ENCODE measurements at regions not wholly inside any gene's neighbourhood (a gene's known extent, or its start where the extent isn't known, plus 50 kb on each side); places are given as distances from the start of the nearest gene placed in this dataset.

- ChIA-PET CTCF (no interaction called here), POLR2A (no interaction called here)
- no peak for DNase-seq (ENCODE audit: low read depth, low spot score)
- Histone ChIP-seq H3K27me3 (ENCODE audit: control insufficient read depth, insufficient read depth, low read length) (peaks cover 2% of the 10 kb centered on the region; the same call in 1 of the 2 replicates), H3K4me3 (ENCODE audit: low read depth in 2 of 2, low read length in 2 of 2) (no peak overlapping the region), H3K27ac (ENCODE audit: low read length) (no peak overlapping the region), H3K9me3 (ENCODE audit: control insufficient read depth, insufficient read depth, low read depth, low read length) (no peaks in the 10 kb centered on the region), H3K36me3 (ENCODE audit: control insufficient read depth, insufficient read depth, low read length) (no peaks in the 10 kb centered on the region), H3K4me1 (ENCODE audit: control insufficient read depth, insufficient read depth, low read length) (no peaks in the 10 kb centered on the region)
- in situ Hi-C loops (cut with HindIII; ENCODE audit: low pct_unique_long_range_greater_than_20kb, low sequenced_read_pairs) (no loop called here), intact Hi-C loops (cut with micrococcal nuclease; ENCODE audit: unreplicated experiment) (no loop called here)
- no TSS peak for BruUV-seq (replicated peaks)
- no peak for ATAC-seq
- TF ChIP-seq POLR2AphosphoS5 (IDR thresholded peaks at IDR 0.05; ENCODE audit: low read depth, low read length) (no peak), SIN3A (IDR thresholded peaks at IDR 0.05; ENCODE audit: borderline replicate concordance, insufficient read depth, low read depth, low read length) (no peak), TCF7L2 (IDR thresholded peaks at IDR 0.05; ENCODE audit: low read depth, low read length) (no peak), CTCF (IDR thresholded peaks at IDR 0.05) (no peak)
- TF ChIP-seq, protein P1, sequence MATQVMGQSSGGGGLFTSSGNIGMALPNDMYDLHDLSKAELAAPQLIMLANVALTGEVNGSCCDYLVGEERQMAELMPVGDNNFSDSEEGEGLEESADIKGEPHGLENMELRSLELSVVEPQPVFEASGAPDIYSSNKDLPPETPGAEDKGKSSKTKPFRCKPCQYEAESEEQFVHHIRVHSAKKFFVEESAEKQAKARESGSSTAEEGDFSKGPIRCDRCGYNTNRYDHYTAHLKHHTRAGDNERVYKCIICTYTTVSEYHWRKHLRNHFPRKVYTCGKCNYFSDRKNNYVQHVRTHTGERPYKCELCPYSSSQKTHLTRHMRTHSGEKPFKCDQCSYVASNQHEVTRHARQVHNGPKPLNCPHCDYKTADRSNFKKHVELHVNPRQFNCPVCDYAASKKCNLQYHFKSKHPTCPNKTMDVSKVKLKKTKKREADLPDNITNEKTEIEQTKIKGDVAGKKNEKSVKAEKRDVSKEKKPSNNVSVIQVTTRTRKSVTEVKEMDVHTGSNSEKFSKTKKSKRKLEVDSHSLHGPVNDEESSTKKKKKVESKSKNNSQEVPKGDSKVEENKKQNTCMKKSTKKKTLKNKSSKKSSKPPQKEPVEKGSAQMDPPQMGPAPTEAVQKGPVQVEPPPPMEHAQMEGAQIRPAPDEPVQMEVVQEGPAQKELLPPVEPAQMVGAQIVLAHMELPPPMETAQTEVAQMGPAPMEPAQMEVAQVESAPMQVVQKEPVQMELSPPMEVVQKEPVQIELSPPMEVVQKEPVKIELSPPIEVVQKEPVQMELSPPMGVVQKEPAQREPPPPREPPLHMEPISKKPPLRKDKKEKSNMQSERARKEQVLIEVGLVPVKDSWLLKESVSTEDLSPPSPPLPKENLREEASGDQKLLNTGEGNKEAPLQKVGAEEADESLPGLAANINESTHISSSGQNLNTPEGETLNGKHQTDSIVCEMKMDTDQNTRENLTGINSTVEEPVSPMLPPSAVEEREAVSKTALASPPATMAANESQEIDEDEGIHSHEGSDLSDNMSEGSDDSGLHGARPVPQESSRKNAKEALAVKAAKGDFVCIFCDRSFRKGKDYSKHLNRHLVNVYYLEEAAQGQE (IDR thresholded peaks at IDR 0.05; ENCODE audit: insufficient read depth in 1 of 2, low read depth in 2 of 2, low read length in 1 of 2), result no peak
These were observed 866.0 kb downstream of the BRD1 start for GRCh38 chr22:48961705-48962104.

DNA sequence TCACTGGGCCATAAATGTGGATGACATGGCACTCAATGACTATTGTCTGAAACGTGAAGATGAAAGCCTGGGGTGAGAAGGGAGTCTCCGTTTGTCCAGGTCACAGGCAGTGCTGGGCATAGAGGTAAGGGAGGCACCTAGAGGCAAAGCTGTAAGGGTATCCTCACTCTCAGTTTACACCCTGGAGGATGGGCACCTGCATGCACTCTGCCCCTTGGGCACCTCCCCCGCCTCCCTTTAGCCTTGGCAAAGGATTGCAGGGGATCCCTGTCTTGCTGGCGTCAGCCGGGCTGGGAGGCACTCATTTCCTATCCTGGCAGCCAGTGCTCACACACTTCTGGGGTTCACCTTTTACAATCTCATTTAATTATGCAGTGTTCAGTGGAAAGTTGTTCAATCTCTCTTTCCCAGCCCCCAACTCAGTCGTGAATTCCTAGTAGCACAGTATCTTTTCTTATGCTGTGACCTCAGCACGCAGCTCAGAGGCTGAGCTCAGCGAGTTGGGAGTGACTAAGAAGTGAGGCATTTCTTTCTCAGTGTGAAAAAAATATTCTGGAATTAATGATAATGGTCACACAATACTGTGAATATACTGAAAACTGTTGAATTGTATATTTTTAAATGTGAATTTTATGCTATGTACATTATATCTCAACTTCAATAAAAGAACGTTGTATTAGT is 866.6 kb downstream of the BRD1 start:
- POLR2A ChIA-PET, result no interaction called here
- no peaks in the 10 kb centered on the region for H3K4me1 ChIP-seq (ENCODE audit: control insufficient read depth, insufficient read depth, low read length)
- peaks cover 2% of the 10 kb centered on the region; the same call in 1 of the 2 replicates for H3K27me3 ChIP-seq (ENCODE audit: control insufficient read depth, insufficient read depth, low read length)
- in situ Hi-C loops (cut with HindIII; ENCODE audit: low pct_unique_long_range_greater_than_20kb, low sequenced_read_pairs) (no loop called here), intact Hi-C loops (cut with micrococcal nuclease; ENCODE audit: unreplicated experiment) (no loop called here)
- BruUV-seq (replicated peaks), result no TSS peak
- no peaks in the 10 kb centered on the region for H3K36me3 ChIP-seq (ENCODE audit: control insufficient read depth, insufficient read depth, low read length)
- ATAC-seq, result no peak
- DNase-seq (ENCODE audit: low read depth, low spot score), result no peak
- H3K4me3 ChIP-seq (ENCODE audit: low read depth in 2 of 2, low read length in 2 of 2), result no peak overlapping the region
- CTCF ChIA-PET, result no interaction called here
- TF ChIP-seq POLR2AphosphoS5 (IDR thresholded peaks at IDR 0.05; ENCODE audit: low read depth, low read length) (no peak), SIN3A (IDR thresholded peaks at IDR 0.05; ENCODE audit: borderline replicate concordance, insufficient read depth, low read depth, low read length) (no peak), TCF7L2 (IDR thresholded peaks at IDR 0.05; ENCODE audit: low read depth, low read length) (no peak), CTCF (IDR thresholded peaks at IDR 0.05) (no peak)
- TF ChIP-seq, protein P1 (IDR thresholded peaks at IDR 0.05; ENCODE audit: insufficient read depth in 1 of 2, low read depth in 2 of 2, low read length in 1 of 2), result no peak
- no peak overlapping the region for H3K27ac ChIP-seq (ENCODE audit: low read length)
- H3K9me3 ChIP-seq (ENCODE audit: control insufficient read depth, insufficient read depth, low read depth, low read length), result no peaks in the 10 kb centered on the region

Data from Panc1 (cell line).